Panc1 (cell line): ENCODE measurements at regions not wholly inside any gene's neighbourhood (a gene's known extent, or its start where the extent isn't known, plus 50 kb on each side); places are given as distances from the start of the nearest gene placed in this dataset.

ENCODE experiments used
- ATAC-seq: fragments of 200-7000 bp; cut with Tn5 transposase; 2 replicates; pipeline ENCODE4 v1.9.1; 2020; ENCODE audit warnings: mild to moderate bottlenecking, moderate library complexity
- BruUV-seq: library from RNA; stranded (reverse); fragments of 400-500 nt; replicated peaks from 2 replicates; lab custom pipeline; 2021; lab: Mats Ljungman, UMichigan
- CTCF ChIA-PET: fragments of 300-600 bp; sonication (Branson Sonifier 250); formaldehyde crosslinking; loops from one replicate; lab custom pipeline; 2022; ENCODE audit warnings: antibody characterized with exemption; lab: Charles Lee
- POLR2A ChIA-PET: fragments of 300-600 bp; sonication (Branson Sonifier 250); formaldehyde crosslinking; loops from one replicate; lab custom pipeline; 2022; ENCODE audit warnings: antibody characterized with exemption; lab: Charles Lee
- DNase-seq: peaks from one replicate; pipeline ENCODE4 v3.0.0-alpha.2; 2010; ENCODE audit warnings: low read depth, low spot score
- H3K27ac ChIP-seq: 2 replicates; pipeline ENCODE4 v1.5.1; 2011; ENCODE audit warnings: mild to moderate bottlenecking, low read length, inconsistent platforms
- H3K27me3 ChIP-seq: fragments of 200-500 bp; sonication (Bioruptor generic); 2 replicates; pipeline ENCODE4 v1.6.0; 2014; ENCODE audit warnings: low read length, inconsistent platforms; ENCODE audit not compliant: control insufficient read depth, insufficient read depth
- H3K36me3 ChIP-seq: fragments of 200-500 bp; sonication (Bioruptor generic); 2 replicates; pipeline ENCODE4 v1.5.1; 2014; ENCODE audit warnings: inconsistent platforms, mild to moderate bottlenecking, low read length, moderate library complexity; ENCODE audit not compliant: control insufficient read depth, insufficient read depth
- H3K4me1 ChIP-seq: 2 replicates; pipeline ENCODE4 v1.5.1; 2011; ENCODE audit warnings: inconsistent platforms, mild to moderate bottlenecking, low read length, moderate library complexity; ENCODE audit not compliant: control insufficient read depth, insufficient read depth
- H3K4me3 ChIP-seq, 2 experiments: 2 replicates each; pipeline ENCODE4 v1.5.1; 2011 to 2012; ENCODE audit warnings: low read depth in 2 of 2, low read length in 2 of 2, mild to moderate bottlenecking in 2 of 2, inconsistent platforms in 1 of 2, moderate library complexity in 1 of 2
- H3K9me3 ChIP-seq: fragments of 200-500 bp; sonication (Bioruptor generic); 2 replicates; pipeline ENCODE4 v1.5.1; 2014; ENCODE audit warnings: low read depth, mild to moderate bottlenecking, inconsistent platforms, low read length, moderate library complexity; ENCODE audit not compliant: control insufficient read depth, insufficient read depth
- CTCF ChIP-seq: fragments of 450-650 bp; IDR thresholded peaks from 2 replicates; pipeline ENCODE4 v1.5.1; 2017; ENCODE audit warnings: mild to moderate bottlenecking
- POLR2AphosphoS5 ChIP-seq: IDR thresholded peaks from 2 replicates; pipeline ENCODE4 v1.6.1; 2012; ENCODE audit warnings: mild to moderate bottlenecking, low read depth, low read length, moderate library complexity
- REST ChIP-seq, 2 experiments: IDR thresholded peaks; 2 replicates each; pipeline ENCODE4 v1.6.1; 2011 to 2012; ENCODE audit warnings: low read depth in 2 of 2, control low read depth in 1 of 2, low read length in 1 of 2, mild to moderate bottlenecking in 1 of 2, moderate library complexity in 1 of 2; ENCODE audit not compliant: insufficient read depth in 1 of 2
- SIN3A ChIP-seq: IDR thresholded peaks from 2 replicates; pipeline ENCODE4 v1.6.1; 2012; ENCODE audit warnings: low read depth, mild to moderate bottlenecking, low read length, moderate library complexity, borderline replicate concordance; ENCODE audit not compliant: insufficient read depth
- TCF7L2 ChIP-seq: IDR thresholded peaks from 2 replicates; pipeline ENCODE4 v1.6.1; 2011; ENCODE audit warnings: mild to moderate bottlenecking, low read depth, low read length, inconsistent platforms
- in situ Hi-C: cut with HindIII; loops from 2 replicates; pipeline ENCODE4 v1.10.0; 2016; ENCODE audit warnings: low sequenced_read_pairs, low pct_unique_long_range_greater_than_20kb
- intact Hi-C: fragments of 100-400 bp; cut with micrococcal nuclease; formaldehyde crosslinking; loops from one replicate; pipeline ENCODE4 v1.10.0; 2022; ENCODE audit not compliant: unreplicated experiment

GRCh38 chr6:99093456-99094190 is 145.9 kb upstream of the FBXL4 start:
- no peak for TF ChIP-seq POLR2AphosphoS5
- TF ChIP-seq SIN3A: no peak
- POLR2A ChIA-PET: no interaction called here
- CTCF ChIA-PET: no interaction called here
- no peaks in the 10 kb centered on the region for H3K36me3 ChIP-seq
- ATAC-seq: no peak
- peaks cover 6% of the 10 kb centered on the region; the same call in 1 of the 2 replicates for H3K27me3 ChIP-seq
- H3K4me3 ChIP-seq: no peak overlapping the region
- BruUV-seq: no TSS peak
- DNase-seq: no peak
- no peaks in the 10 kb centered on the region for H3K4me1 ChIP-seq
- H3K9me3 ChIP-seq: no peaks in the 10 kb centered on the region
- in situ Hi-C loops: no loop called here
- H3K27ac ChIP-seq: no peak overlapping the region
- intact Hi-C loops: no loop called here

GRCh38 chr6:99092461-99092860 is 144.7 kb upstream of the FBXL4 start:
- intact Hi-C loops: no loop called here
- H3K4me1 ChIP-seq: no peaks in the 10 kb centered on the region
- no peak for DNase-seq
- H3K4me3 ChIP-seq: no peak overlapping the region
- no peak for ATAC-seq
- no peaks in the 10 kb centered on the region for H3K9me3 ChIP-seq
- H3K27ac ChIP-seq: no peak overlapping the region
- ChIA-PET CTCF (no interaction called here), POLR2A (no interaction called here)
- no TSS peak for BruUV-seq
- in situ Hi-C loops: no loop called here
- no peak for TF ChIP-seq REST (IDR thresholded peaks at IDR 0.05; ENCODE audit: insufficient read depth in 1 of 2, low read depth in 2 of 2, low read length in 1 of 2)
- TF ChIP-seq CTCF: no peak
- no peak for TF ChIP-seq POLR2AphosphoS5
- no peak for TF ChIP-seq TCF7L2
- no peak for TF ChIP-seq SIN3A
- H3K36me3 ChIP-seq: no peaks in the 10 kb centered on the region
- peaks cover 6% of the 10 kb centered on the region; the same call in 1 of the 2 replicates for H3K27me3 ChIP-seq

- intact Hi-C loops: no loop called here
- DNase-seq (no peak), ATAC-seq (no peak)
- POLR2A ChIA-PET: no interaction called here
- Histone ChIP-seq H3K4me1 (no peaks in the 10 kb centered on the region), H3K27me3 (peaks cover 6% of the 10 kb centered on the region; the same call in 1 of the 2 replicates), H3K9me3 (no peaks in the 10 kb centered on the region), H3K27ac (no peak overlapping the region), H3K36me3 (no peaks in the 10 kb centered on the region), H3K4me3 (no peak overlapping the region)
- no TSS peak for BruUV-seq
- CTCF ChIA-PET: no interaction called here
- in situ Hi-C loops: no loop called here
- TF ChIP-seq REST (IDR thresholded peaks at IDR 0.05; ENCODE audit: insufficient read depth in 1 of 2, low read depth in 2 of 2, low read length in 1 of 2) (no peak), POLR2AphosphoS5 (no peak), CTCF (no peak), SIN3A (no peak), TCF7L2 (no peak)
Measured at GRCh38 chr6:99091985-99092384, 144.2 kb upstream of the FBXL4 start.
